H9 (cell line): ENCODE measurements at regions not wholly inside any gene's neighbourhood (a gene's known extent, or its start where the extent isn't known, plus 50 kb on each side); places are given as distances from the start of the nearest gene placed in this dataset.

ENCODE experiments used
- DNase-seq: peaks from one replicate; pipeline ENCODE4 v3.0.0-alpha.2; 2017
- H2AFZ ChIP-seq: one replicate; pipeline ENCODE4 v1.6.1; 2013; ENCODE audit warnings: mild to moderate bottlenecking, low read length, control low read depth, moderate library complexity
- H2AK5ac ChIP-seq: 2 replicates; pipeline ENCODE4 v1.6.1; 2013; ENCODE audit warnings: low read length, control low read depth, mixed read lengths; ENCODE audit not compliant: insufficient read length
- H2BK120ac ChIP-seq: one replicate; pipeline ENCODE4 v1.6.1; 2013; ENCODE audit warnings: low read depth, mild to moderate bottlenecking, low read length, control low read depth, inconsistent platforms; ENCODE audit not compliant: poor library complexity, severe bottlenecking
- H2BK12ac ChIP-seq: 2 replicates; pipeline ENCODE4 v1.6.1; 2013; ENCODE audit warnings: low read length, control low read depth, mixed read lengths, low read depth; ENCODE audit not compliant: insufficient read length
- H2BK15ac ChIP-seq: 2 replicates; pipeline ENCODE4 v1.6.1; 2013; ENCODE audit warnings: low read depth, low read length, control low read depth
- H2BK20ac ChIP-seq: one replicate; pipeline ENCODE4 v1.6.1; 2013; ENCODE audit warnings: low read depth, mild to moderate bottlenecking, low read length, control low read depth, inconsistent platforms; ENCODE audit not compliant: poor library complexity, severe bottlenecking
- H2BK5ac ChIP-seq: 2 replicates; pipeline ENCODE4 v1.6.1; 2013; ENCODE audit warnings: low read length, control low read depth, mixed read lengths; ENCODE audit not compliant: insufficient read length
- H3K14ac ChIP-seq: 2 replicates; pipeline ENCODE4 v1.6.1; 2013; ENCODE audit warnings: low read length, control low read depth; ENCODE audit not compliant: insufficient read depth
- H3K18ac ChIP-seq: 2 replicates; pipeline ENCODE4 v1.6.1; 2013; ENCODE audit warnings: low read depth, mild to moderate bottlenecking, mixed read lengths, low read length, control low read depth; ENCODE audit not compliant: insufficient read length
- H3K23ac ChIP-seq: 2 replicates; pipeline ENCODE4 v1.6.1; 2013; ENCODE audit warnings: low read length, control low read depth, mixed read lengths, low read depth; ENCODE audit not compliant: insufficient read length
- H3K23me2 ChIP-seq: 2 replicates; pipeline ENCODE4 v1.6.1; 2013; ENCODE audit warnings: low read depth, mild to moderate bottlenecking, mixed read lengths, low read length, control low read depth; ENCODE audit not compliant: insufficient read length, poor library complexity, severe bottlenecking
- H3K27ac ChIP-seq: 2 replicates; pipeline ENCODE4 v1.5.1; 2013; ENCODE audit warnings: low read length, control low read depth, mixed read lengths, low read depth; ENCODE audit not compliant: insufficient read length
- H3K27me3 ChIP-seq: 2 replicates; pipeline ENCODE4 v1.6.1; 2013; ENCODE audit warnings: low read length, control low read depth, inconsistent platforms; ENCODE audit not compliant: insufficient read depth
- H3K4ac ChIP-seq: 2 replicates; pipeline ENCODE4 v1.6.1; 2013; ENCODE audit warnings: low read depth, mild to moderate bottlenecking, control low read depth, inconsistent platforms, low read length, moderate library complexity
- H3K4me1 ChIP-seq: 2 replicates; pipeline ENCODE4 v1.6.1; 2013; ENCODE audit warnings: low read length, control low read depth, inconsistent platforms; ENCODE audit not compliant: insufficient read depth
- H3K4me2 ChIP-seq: 2 replicates; pipeline ENCODE4 v1.6.1; 2013; ENCODE audit warnings: low read length, control low read depth, mixed read lengths; ENCODE audit not compliant: insufficient read length, insufficient read depth
- H3K56ac ChIP-seq: 2 replicates; pipeline ENCODE4 v1.6.1; 2013; ENCODE audit warnings: low read depth, mild to moderate bottlenecking, mixed read lengths, low read length, control low read depth; ENCODE audit not compliant: insufficient read length
- H3K79me1 ChIP-seq: 2 replicates; pipeline ENCODE4 v1.6.1; 2013; ENCODE audit warnings: low read depth, mild to moderate bottlenecking, moderate library complexity, low read length, control low read depth, inconsistent platforms; ENCODE audit not compliant: insufficient read depth, poor library complexity, severe bottlenecking
- H3K79me2 ChIP-seq: 2 replicates; pipeline ENCODE4 v1.6.1; 2013; ENCODE audit warnings: low read length, control low read depth, inconsistent platforms; ENCODE audit not compliant: insufficient read depth
- H3K9ac ChIP-seq: 2 replicates; pipeline ENCODE4 v1.6.1; 2013; ENCODE audit warnings: low read length, control low read depth, mixed read lengths; ENCODE audit not compliant: insufficient read length; ENCODE audit errors: extremely low read depth
- H3K9me3 ChIP-seq: one replicate; pipeline ENCODE4 v1.6.1; 2013; ENCODE audit warnings: low read depth, low read length, inconsistent platforms; ENCODE audit not compliant: control insufficient read depth
- H3T11ph ChIP-seq: one replicate; pipeline ENCODE4 v1.6.1; 2013; ENCODE audit warnings: mild to moderate bottlenecking, low read length, control low read depth, inconsistent platforms
- H4K20me1 ChIP-seq: one replicate; pipeline ENCODE4 v1.6.1; 2013; ENCODE audit not compliant: control insufficient read depth, insufficient read length, insufficient read depth
- H4K5ac ChIP-seq: 2 replicates; pipeline ENCODE4 v1.6.1; 2013; ENCODE audit warnings: low read depth, mild to moderate bottlenecking, mixed read lengths, low read length, control low read depth; ENCODE audit not compliant: insufficient read length
- H4K8ac ChIP-seq: replicated peaks from 2 replicates; pipeline ENCODE4 v1.6.1; 2013; ENCODE audit warnings: low read length, control low read depth, mixed read lengths, low read depth; ENCODE audit not compliant: insufficient read length
- H4K91ac ChIP-seq: 2 replicates; pipeline ENCODE4 v1.6.1; 2013; ENCODE audit warnings: low read depth, mild to moderate bottlenecking, moderate library complexity, mixed read lengths, low read length, control low read depth; ENCODE audit not compliant: insufficient read length
- H3K27ac Mint-ChIP-seq, 3 experiments: 2 replicates in 2 of 3; 3 replicates in 1 of 3; pipeline ENCODE4 v1.8.0; 2020 to 2021; ENCODE audit warnings: mixed read lengths in 3 of 3, mild to moderate bottlenecking in 1 of 3, moderate library complexity in 1 of 3
- H3K27me3 Mint-ChIP-seq: 2 replicates; pipeline ENCODE4 v1.8.0; 2021; ENCODE audit warnings: low read depth, mild to moderate bottlenecking, moderate library complexity, mixed read lengths
- H3K36me3 Mint-ChIP-seq, 3 experiments: 2 replicates in 2 of 3; 3 replicates in 1 of 3; pipeline ENCODE4 v1.8.0; 2020 to 2021; ENCODE audit warnings: low read depth in 3 of 3, mixed read lengths in 3 of 3; ENCODE audit not compliant: insufficient read depth in 1 of 3
- H3K4me1 Mint-ChIP-seq, 2 experiments: 2 replicates each; pipeline ENCODE4 v1.8.0; 2020; ENCODE audit warnings: mixed read lengths in 2 of 2
- H3K4me3 Mint-ChIP-seq, 2 experiments: 2 replicates in 1 of 2; 3 replicates in 1 of 2; pipeline ENCODE4 v1.8.0; 2020 to 2021; ENCODE audit warnings: mild to moderate bottlenecking in 2 of 2, mixed read lengths in 2 of 2, moderate library complexity in 1 of 2
- H3K9me3 Mint-ChIP-seq, 2 experiments: 2 replicates in 1 of 2; 3 replicates in 1 of 2; pipeline ENCODE4 v1.8.0; 2020; ENCODE audit warnings: mild to moderate bottlenecking in 2 of 2, mixed read lengths in 2 of 2, moderate library complexity in 1 of 2
- CTCF ChIP-seq: fragments of 200-600 bp; sonication (generic); conservative IDR thresholded peaks from 3 replicates; pipeline ENCODE4 v1.8.0; 2021; ENCODE audit warnings: antibody characterized with exemption, mild to moderate bottlenecking
- WGBS: extraction: QIAGEN DNeasy Blood & Tissue Kit; methylation state at CpG from one replicate; pipeline ENCODE4 v1.1.7; 2013; ENCODE audit warnings: missing lambda C conversion rate, low lambda C conversion rate, mixed read lengths; ENCODE audit not compliant: insufficient read length; ENCODE audit errors: extremely low coverage; 5-methylcytosine and 5-hydroxymethylcytosine counted together

GRCh38 chr3:7841451-7841850 is 660.2 kb upstream of the LMCD1 start:
- no peaks in the 10 kb centered on the region for H3K4me1 ChIP-seq
- no peak overlapping the region for H3T11ph ChIP-seq
- no peak overlapping the region for H3K23ac ChIP-seq
- Mint-ChIP-seq H3K36me3 (no peaks in the 10 kb centered on the region), H3K27ac (no peak overlapping the region), H3K27me3 (no peaks in the 10 kb centered on the region), H3K4me3 (no peak overlapping the region), H3K9me3 (peaks cover 0 to 4% of the 10 kb centered on the region in 2 experiments; a peak in 3 of 5 replicates), H3K4me1 (no peaks in the 10 kb centered on the region)
- no peak overlapping the region for H3K14ac ChIP-seq
- no peak overlapping the region for H3K4me2 ChIP-seq
- no peaks in the 10 kb centered on the region for H3K23me2 ChIP-seq
- H2BK15ac ChIP-seq: no peak overlapping the region
- H4K91ac ChIP-seq: no peak overlapping the region
- H4K5ac ChIP-seq: no peak overlapping the region
- no peak overlapping the region for H2BK20ac ChIP-seq
- H3K79me1 ChIP-seq: no peaks in the 10 kb centered on the region
- H3K18ac ChIP-seq: no peak overlapping the region
- TF ChIP-seq CTCF: no peak
- no peak overlapping the region for H3K27ac ChIP-seq
- no CpG with 5 or more reads among the region's 1 CpG for WGBS
- no peak for DNase-seq
- H2BK12ac ChIP-seq: no peak overlapping the region
- no peaks in the 10 kb centered on the region for H3K27me3 ChIP-seq
- H2AK5ac ChIP-seq: no peak overlapping the region
- H3K9ac ChIP-seq: no peak overlapping the region
- no peak overlapping the region for H3K4ac ChIP-seq
- H3K56ac ChIP-seq: no peak overlapping the region
- no peak overlapping the region for H2AFZ ChIP-seq
- H4K20me1 ChIP-seq: no peaks in the 10 kb centered on the region
- H2BK5ac ChIP-seq: no peak overlapping the region
- H3K9me3 ChIP-seq: no peaks in the 10 kb centered on the region
- no peak overlapping the region for H4K8ac ChIP-seq
- H3K79me2 ChIP-seq: no peaks in the 10 kb centered on the region
- no peak overlapping the region for H2BK120ac ChIP-seq
